GM12892 (cell line): ENCODE measurements at regions not wholly inside any gene's neighbourhood (a gene's known extent, or its start where the extent isn't known, plus 50 kb on each side); places are given as distances from the start of the nearest gene placed in this dataset.

ENCODE experiments used
- DNase-seq: peaks from one replicate; pipeline ENCODE4 v3.0.0; 2011; ENCODE audit not compliant: insufficient read length
- FAIRE-seq: peaks from 2 replicates; lab custom pipeline; 2011; peaks lifted over from hg19 to GRCh38; lab: Jason Lieb, UNC
- POLR2A ChIP-seq: IDR thresholded peaks from 2 replicates; pipeline ENCODE4 v1.6.1; 2011; ENCODE audit warnings: low read depth, low read length, control low read depth
- POLR2AphosphoS5 ChIP-seq: IDR thresholded peaks from 2 replicates; pipeline ENCODE4 v1.6.1; 2011; ENCODE audit warnings: low read depth, low read length, control low read depth
- TAF1 ChIP-seq: IDR thresholded peaks from 2 replicates; pipeline ENCODE4 v1.6.1; 2011; ENCODE audit warnings: low read depth, mild to moderate bottlenecking, control low read depth, low read length, borderline replicate concordance

GRCh38 chrX:22689290-22689689 is 310.5 kb upstream of the DDX53 start:
- FAIRE-seq, result no peak

GRCh38 chrX:22690116-22690515 is 309.6 kb upstream of the DDX53 start:
- FAIRE-seq (no peak), DNase-seq (no peak)
- TF ChIP-seq TAF1, result no peak
- TF ChIP-seq POLR2AphosphoS5, result no peak
- TF ChIP-seq POLR2A, result no peak

More at GRCh38 chrX:22689290-22689689, 310.5 kb upstream of the DDX53 start:
- DNase-seq, result no peak
- TF ChIP-seq TAF1 (no peak), POLR2AphosphoS5 (no peak), POLR2A (no peak)

- FAIRE-seq (no peak), DNase-seq (no peak)
- TF ChIP-seq POLR2A (no peak), POLR2AphosphoS5 (no peak), TAF1 (no peak)
Observed at GRCh38 chrX:22691966-22692565, 307.7 kb upstream of the DDX53 start.

- DNase-seq (no peak), FAIRE-seq (no peak)
- TF ChIP-seq POLR2AphosphoS5 (no peak), POLR2A (no peak), TAF1 (no peak)
Observed at GRCh38 chrX:22698151-22698550, 301.6 kb upstream of the DDX53 start.

- FAIRE-seq, result no peak
- no peak for DNase-seq
- TF ChIP-seq POLR2AphosphoS5, result no peak
- no peak for TF ChIP-seq TAF1
- TF ChIP-seq POLR2A, result no peak
Observed at GRCh38 chrX:22699581-22700091, 300.1 kb upstream of the DDX53 start.

- DNase-seq, result no peak
- no peak for TF ChIP-seq TAF1
- TF ChIP-seq POLR2A, result no peak
- no peak for FAIRE-seq
Observed at GRCh38 chrX:22712942-22713341, 286.8 kb upstream of the DDX53 start.

- TF ChIP-seq TAF1, result no peak
- TF ChIP-seq POLR2AphosphoS5, result no peak
- no peak for TF ChIP-seq POLR2A
- no peak for DNase-seq
- no peak for FAIRE-seq
Observed at GRCh38 chrX:22730542-22730941, 269.2 kb upstream of the DDX53 start.

GRCh38 chrX:22737541-22737940 is 262.2 kb upstream of the DDX53 start:
- no peak for FAIRE-seq
- no peak for DNase-seq
- TF ChIP-seq POLR2A (no peak), POLR2AphosphoS5 (no peak), TAF1 (no peak)

GRCh38 chrX:22739276-22739675 is 260.5 kb upstream of the DDX53 start:
- TF ChIP-seq POLR2A, result no peak
- TF ChIP-seq POLR2AphosphoS5, result no peak
- TF ChIP-seq TAF1, result no peak
- FAIRE-seq, result no peak
- DNase-seq, result no peak

- no peak for TF ChIP-seq POLR2AphosphoS5
- no peak for TF ChIP-seq POLR2A
- TF ChIP-seq TAF1, result no peak
- FAIRE-seq, result no peak
- no peak for DNase-seq
Observed at GRCh38 chrX:22740836-22741235, 258.9 kb upstream of the DDX53 start.

- no peak for TF ChIP-seq POLR2AphosphoS5
- no peak for TF ChIP-seq TAF1
- no peak for TF ChIP-seq POLR2A
- FAIRE-seq, result no peak
- no peak for DNase-seq
Observed at GRCh38 chrX:22742174-22742573, 257.6 kb upstream of the DDX53 start.

GRCh38 chrX:22746081-22746480 is 253.7 kb upstream of the DDX53 start:
- DNase-seq (no peak), FAIRE-seq (no peak)
- TF ChIP-seq TAF1 (no peak), POLR2AphosphoS5 (no peak), POLR2A (no peak)
